ENCODE measurements at regions not wholly inside any gene's neighbourhood (a gene's known extent, or its start where the extent isn't known, plus 50 kb on each side); places are given as distances from the start of the nearest gene placed in this dataset.
"Not testable (repeated sequence)": the region's sequence is repeated elsewhere in the genome, so short reads cannot be mapped to it uniquely, and the experiment has no call there.

DNA sequence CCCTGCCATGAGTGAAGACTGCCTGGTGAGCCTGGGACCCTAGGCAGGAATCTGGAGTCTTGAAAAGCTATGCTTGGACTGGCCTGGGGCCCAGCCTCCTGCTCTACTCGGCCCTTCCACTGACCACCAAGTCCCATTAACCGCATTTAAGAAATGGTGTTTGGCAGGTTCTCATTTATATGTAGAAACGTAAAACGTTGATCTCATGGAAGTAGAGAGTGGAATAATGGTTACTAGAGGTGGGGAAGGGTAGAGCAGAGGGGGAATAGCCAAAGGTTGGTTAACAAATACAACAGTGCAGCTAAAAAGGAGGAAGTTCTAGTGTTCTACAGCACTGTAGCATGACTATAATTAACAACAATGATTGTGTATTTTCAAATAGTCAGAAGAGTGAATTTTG, 72.9 kb upstream of the EED start:
- H3K4me3 ChIP-seq (ENCODE audit: low read depth, low read length), result no peak overlapping the region
- H3K36me3 ChIP-seq (ENCODE audit: control insufficient read depth, insufficient read depth, low read length), result no peaks in the 10 kb centered on the region
- H3K27me3 ChIP-seq (ENCODE audit: control insufficient read depth, insufficient read depth, low read length), result no peaks in the 10 kb centered on the region
- 81% methylated on average over 4 of the region's 4 CpGs for WGBS (ENCODE audit: insufficient coverage)
- H3K4me1 ChIP-seq (ENCODE audit: control insufficient read depth, insufficient read depth, low read length), result peaks cover 11% of the 10 kb centered on the region
- DNase-seq (ENCODE audit: low read depth in 4 of 6, low spot score in 6 of 6), result no peak
- H3K9me3 ChIP-seq (ENCODE audit: control insufficient read depth, insufficient read depth, low read length), result no peaks in the 10 kb centered on the region
- no peak overlapping the region for H3K27ac ChIP-seq (ENCODE audit: low read depth, low read length)

DNA sequence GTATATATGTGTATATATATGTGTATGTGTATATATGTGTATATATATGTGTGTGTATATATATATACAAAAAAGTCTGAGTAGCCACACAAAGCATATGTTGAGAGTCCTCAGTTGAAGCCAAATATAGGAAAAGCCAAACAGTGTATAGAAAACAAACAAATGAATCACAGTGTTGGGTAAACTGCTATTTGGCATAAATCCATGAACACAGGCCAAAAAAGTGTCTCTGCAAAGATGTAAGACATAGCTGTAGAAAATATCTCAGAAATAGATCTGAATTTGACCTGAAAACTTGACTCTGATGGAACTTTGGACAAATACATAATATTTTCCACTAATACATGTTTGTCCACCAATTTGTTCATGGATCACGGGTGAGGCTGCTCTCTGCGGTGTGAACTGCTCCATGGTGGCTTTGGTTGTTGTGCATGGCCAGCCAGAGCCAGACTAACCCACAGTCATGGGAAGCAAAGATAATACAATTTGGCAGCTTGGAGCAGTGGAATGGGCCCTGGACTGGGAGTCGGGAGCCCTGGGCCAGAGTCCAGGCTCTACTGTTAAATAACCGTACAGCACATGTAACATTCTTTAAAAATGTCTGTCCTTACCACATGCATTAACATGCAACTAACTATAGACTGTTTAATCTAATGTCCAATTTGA, 76.9 kb upstream of the EED start:
- Histone ChIP-seq H3K9me3 (ENCODE audit: control insufficient read depth, insufficient read depth, low read length) (no peaks in the 10 kb centered on the region), H3K4me3 (ENCODE audit: low read depth, low read length) (no peak overlapping the region), H3K36me3 (ENCODE audit: control insufficient read depth, insufficient read depth, low read length) (no peaks in the 10 kb centered on the region), H3K27ac (ENCODE audit: low read depth, low read length) (no peak overlapping the region), H3K4me1 (ENCODE audit: control insufficient read depth, insufficient read depth, low read length) (no peaks in the 10 kb centered on the region), H3K27me3 (ENCODE audit: control insufficient read depth, insufficient read depth, low read length) (no peaks in the 10 kb centered on the region)
- WGBS (ENCODE audit: insufficient coverage), result 75% methylated on average over 3 of the region's 4 CpGs
- peak in 2 of 6 donors; percentile 37 to 60 for DNase-seq (ENCODE audit: low read depth in 4 of 6, low spot score in 6 of 6)

DNA sequence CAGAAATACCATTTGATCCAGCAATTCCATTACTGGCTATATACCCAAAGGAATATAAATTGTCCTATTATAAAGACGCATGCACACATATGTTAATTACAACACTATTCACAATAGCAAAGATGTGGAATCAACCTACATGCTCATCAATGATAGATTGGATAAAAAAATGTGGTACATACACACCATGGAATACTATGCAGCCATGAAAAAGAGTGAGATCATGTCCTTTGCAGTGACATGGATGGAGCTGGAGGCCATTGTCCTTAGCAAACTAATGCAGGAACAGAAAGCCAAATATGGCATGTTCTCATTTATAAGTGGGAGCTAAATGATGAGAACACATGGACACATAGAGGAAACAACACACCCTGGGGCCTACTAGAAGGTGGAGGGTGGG, 78.3 kb upstream of the EED start:
- H3K9me3 ChIP-seq (ENCODE audit: control insufficient read depth, insufficient read depth, low read length); DNase-seq (ENCODE audit: low read depth in 4 of 6, low spot score in 6 of 6); H3K4me3 ChIP-seq (ENCODE audit: low read depth, low read length); H3K27me3 ChIP-seq (ENCODE audit: control insufficient read depth, insufficient read depth, low read length); H3K36me3 ChIP-seq (ENCODE audit: control insufficient read depth, insufficient read depth, low read length); H3K4me1 ChIP-seq (ENCODE audit: control insufficient read depth, insufficient read depth, low read length); H3K27ac ChIP-seq (ENCODE audit: low read depth, low read length): not testable (repeated sequence)
- no CpG with 5 or more reads among the region's 1 CpG for WGBS (ENCODE audit: insufficient coverage)

DNA sequence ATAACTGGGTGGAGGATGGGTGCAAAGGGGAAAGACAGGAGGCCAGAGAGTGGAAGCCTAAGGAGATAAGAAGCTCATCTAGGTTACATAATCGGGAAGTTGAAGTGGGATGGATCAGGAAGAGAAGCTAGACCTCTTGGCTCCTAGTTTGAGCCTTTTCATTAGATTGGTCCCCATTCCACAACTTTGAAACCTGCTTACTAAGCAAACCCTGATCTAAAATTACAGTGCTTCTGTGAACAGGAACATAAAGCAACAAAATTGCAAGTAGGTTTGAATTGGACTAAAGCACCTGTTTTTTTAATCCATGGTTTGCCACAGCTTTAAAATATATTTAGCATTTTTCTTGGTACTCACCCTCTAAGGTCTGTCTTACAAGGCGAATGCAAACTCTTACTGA, 80.4 kb upstream of the EED start:
- WGBS (ENCODE audit: insufficient coverage), result no CpG with 5 or more reads among the region's 2 CpGs
- no peaks in the 10 kb centered on the region for H3K4me1 ChIP-seq (ENCODE audit: control insufficient read depth, insufficient read depth, low read length)
- no peak for DNase-seq (ENCODE audit: low read depth in 4 of 6, low spot score in 6 of 6)
- no peaks in the 10 kb centered on the region for H3K27me3 ChIP-seq (ENCODE audit: control insufficient read depth, insufficient read depth, low read length)
- H3K36me3 ChIP-seq (ENCODE audit: control insufficient read depth, insufficient read depth, low read length), result no peaks in the 10 kb centered on the region
- no peak overlapping the region for H3K27ac ChIP-seq (ENCODE audit: low read depth, low read length)
- H3K4me3 ChIP-seq (ENCODE audit: low read depth, low read length), result no peak overlapping the region
- no peaks in the 10 kb centered on the region for H3K9me3 ChIP-seq (ENCODE audit: control insufficient read depth, insufficient read depth, low read length)

DNA sequence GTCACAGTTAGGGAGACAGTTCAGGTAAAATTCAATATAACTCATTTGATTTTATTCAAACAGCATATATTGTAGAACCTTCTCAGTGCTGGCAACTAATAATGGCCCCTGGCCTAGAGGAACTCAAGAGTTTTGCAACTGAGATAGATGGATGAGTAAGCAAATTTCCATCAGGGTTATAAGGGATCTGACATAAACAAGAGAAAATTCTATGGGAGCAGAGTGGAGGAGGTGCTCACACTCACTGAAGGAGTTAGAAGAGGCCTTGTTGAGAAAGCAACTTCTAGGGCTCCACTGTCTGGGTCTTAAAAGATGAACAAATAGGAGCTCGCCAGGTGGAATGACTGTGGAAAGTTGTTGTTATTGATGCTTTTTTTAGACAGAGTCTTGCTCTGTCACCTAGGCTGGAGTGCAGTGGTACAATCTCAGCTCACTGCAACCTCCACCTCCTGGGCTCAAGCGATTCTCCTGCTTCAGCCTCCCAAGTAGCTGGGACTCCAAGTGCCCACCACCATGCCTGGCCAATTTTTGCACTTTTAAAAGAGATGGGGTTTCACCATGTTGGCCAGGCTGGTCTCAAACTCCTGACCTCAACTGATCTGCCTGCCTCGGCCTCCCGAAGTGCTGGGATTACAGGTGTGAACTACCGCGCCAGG, 81.2 kb upstream of the EED start:
- DNase-seq (ENCODE audit: low read depth in 4 of 6, low spot score in 6 of 6); H3K4me3 ChIP-seq (ENCODE audit: low read depth, low read length); H3K36me3 ChIP-seq (ENCODE audit: control insufficient read depth, insufficient read depth, low read length); H3K27ac ChIP-seq (ENCODE audit: low read depth, low read length); H3K27me3 ChIP-seq (ENCODE audit: control insufficient read depth, insufficient read depth, low read length); H3K4me1 ChIP-seq (ENCODE audit: control insufficient read depth, insufficient read depth, low read length); H3K9me3 ChIP-seq (ENCODE audit: control insufficient read depth, insufficient read depth, low read length): not testable (repeated sequence)
- WGBS (ENCODE audit: insufficient coverage), result 95% methylated on average over 5 of the region's 6 CpGs

DNA sequence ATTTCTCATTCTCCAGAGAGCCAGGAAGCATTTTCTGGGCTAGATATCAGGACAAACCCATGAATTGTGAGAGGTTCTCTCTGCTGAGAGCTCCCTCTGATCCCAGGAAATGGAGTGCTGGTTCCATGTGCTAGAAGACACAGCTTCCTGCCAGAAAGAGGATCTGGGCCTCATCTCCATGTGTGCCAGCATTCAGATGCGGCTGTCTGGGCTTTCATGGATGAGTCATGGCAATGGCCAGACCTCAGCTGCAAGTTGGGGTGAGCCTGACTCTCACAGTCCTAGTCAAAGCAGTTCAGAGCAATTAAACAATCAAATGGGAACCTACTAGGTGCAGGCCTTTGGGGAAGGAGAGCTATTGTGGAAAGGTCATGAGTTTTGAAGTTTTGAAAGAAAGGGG, 82.3 kb upstream of the EED start:
- Histone ChIP-seq H3K36me3 (ENCODE audit: control insufficient read depth, insufficient read depth, low read length) (no peaks in the 10 kb centered on the region), H3K4me3 (ENCODE audit: low read depth, low read length) (no peak overlapping the region), H3K27ac (ENCODE audit: low read depth, low read length) (no peak overlapping the region), H3K4me1 (ENCODE audit: control insufficient read depth, insufficient read depth, low read length) (no peaks in the 10 kb centered on the region), H3K9me3 (ENCODE audit: control insufficient read depth, insufficient read depth, low read length) (no peaks in the 10 kb centered on the region), H3K27me3 (ENCODE audit: control insufficient read depth, insufficient read depth, low read length) (no peaks in the 10 kb centered on the region)
- no peak for DNase-seq (ENCODE audit: low read depth in 4 of 6, low spot score in 6 of 6)
- WGBS (ENCODE audit: insufficient coverage), result 100% methylated on average over 1 of the region's 1 CpG

DNA sequence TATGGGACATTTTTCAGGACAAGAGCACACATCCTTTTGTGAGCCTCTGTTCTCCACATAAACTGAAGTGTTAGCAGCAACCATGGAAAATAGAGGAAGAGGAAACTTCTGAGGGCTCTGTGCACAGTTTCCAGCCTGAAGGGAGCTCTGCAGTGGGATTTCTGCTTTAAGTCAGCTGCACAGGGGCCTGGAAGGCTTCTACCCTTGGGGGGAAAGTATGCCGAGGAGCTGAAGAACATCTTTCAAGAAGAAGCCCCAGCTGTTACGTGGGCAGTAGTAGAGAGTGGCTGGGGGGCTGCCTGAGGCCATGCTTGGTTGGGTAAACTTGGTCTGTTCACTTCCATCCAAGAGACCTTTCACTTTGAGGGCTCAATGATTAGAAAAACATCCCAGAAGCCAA, 82.7 kb upstream of the EED start:
- Histone ChIP-seq H3K27me3 (ENCODE audit: control insufficient read depth, insufficient read depth, low read length) (no peaks in the 10 kb centered on the region), H3K9me3 (ENCODE audit: control insufficient read depth, insufficient read depth, low read length) (no peaks in the 10 kb centered on the region), H3K36me3 (ENCODE audit: control insufficient read depth, insufficient read depth, low read length) (no peaks in the 10 kb centered on the region), H3K4me1 (ENCODE audit: control insufficient read depth, insufficient read depth, low read length) (no peaks in the 10 kb centered on the region), H3K4me3 (ENCODE audit: low read depth, low read length) (no peak overlapping the region), H3K27ac (ENCODE audit: low read depth, low read length) (no peak overlapping the region)
- WGBS (ENCODE audit: insufficient coverage), result no CpG with 5 or more reads among the region's 2 CpGs
- no peak for DNase-seq (ENCODE audit: low read depth in 4 of 6, low spot score in 6 of 6)

DNA sequence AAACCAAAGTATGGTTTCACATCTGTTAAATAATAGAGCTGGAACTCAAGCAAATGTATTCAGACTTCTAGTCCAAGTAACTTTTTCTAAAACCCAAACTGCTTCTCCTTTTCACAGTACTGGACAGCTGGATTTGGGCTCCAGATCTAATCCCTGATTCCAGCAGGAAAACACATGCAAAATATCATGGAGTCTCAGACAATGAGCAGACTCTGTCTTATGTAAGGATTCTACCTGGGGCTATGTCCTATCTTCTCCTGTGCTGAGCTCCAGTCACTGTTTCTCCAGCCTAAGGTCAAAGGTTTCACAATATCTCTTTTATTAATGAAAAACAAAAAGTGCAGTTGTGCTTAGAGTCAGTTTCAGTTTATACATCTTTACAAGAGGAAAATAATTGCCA, 83.2 kb upstream of the EED start:
- Histone ChIP-seq H3K9me3 (ENCODE audit: control insufficient read depth, insufficient read depth, low read length) (no peaks in the 10 kb centered on the region), H3K4me3 (ENCODE audit: low read depth, low read length) (no peak overlapping the region), H3K36me3 (ENCODE audit: control insufficient read depth, insufficient read depth, low read length) (no peaks in the 10 kb centered on the region), H3K4me1 (ENCODE audit: control insufficient read depth, insufficient read depth, low read length) (no peaks in the 10 kb centered on the region), H3K27ac (ENCODE audit: low read depth, low read length) (no peak overlapping the region), H3K27me3 (ENCODE audit: control insufficient read depth, insufficient read depth, low read length) (no peaks in the 10 kb centered on the region)
- no peak for DNase-seq (ENCODE audit: low read depth in 4 of 6, low spot score in 6 of 6)

DNA sequence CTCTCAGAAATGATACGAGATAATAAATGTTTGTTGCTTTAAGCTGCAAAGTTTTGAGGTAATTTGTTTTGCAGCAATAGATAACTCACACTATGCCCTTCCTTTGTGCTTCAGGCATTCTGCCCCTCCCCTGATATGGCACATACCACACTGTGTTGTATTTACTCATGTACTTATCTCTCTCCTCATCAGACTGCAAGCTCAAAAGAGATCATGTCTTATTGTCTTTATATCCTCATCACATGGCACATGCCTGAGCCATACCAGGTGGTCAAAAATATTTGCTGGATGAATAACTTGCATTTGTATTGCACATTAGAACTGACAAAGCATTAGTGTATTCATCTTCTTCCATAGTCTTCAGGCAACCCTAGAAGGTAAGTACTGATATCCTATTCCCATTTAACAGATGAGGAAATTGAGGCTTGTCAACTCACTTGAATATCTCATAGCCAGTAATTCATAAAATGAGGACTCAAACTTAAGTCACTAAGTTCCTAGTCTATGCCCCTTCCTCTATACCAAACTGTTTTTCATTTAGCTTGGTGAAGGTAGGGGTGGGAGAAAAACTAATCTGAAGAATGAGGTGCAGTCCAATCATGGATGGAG, 83.9 kb upstream of the EED start:
- H3K4me3 ChIP-seq (ENCODE audit: low read depth, low read length), result no peak overlapping the region
- H3K27ac ChIP-seq (ENCODE audit: low read depth, low read length), result no peak overlapping the region

DNA sequence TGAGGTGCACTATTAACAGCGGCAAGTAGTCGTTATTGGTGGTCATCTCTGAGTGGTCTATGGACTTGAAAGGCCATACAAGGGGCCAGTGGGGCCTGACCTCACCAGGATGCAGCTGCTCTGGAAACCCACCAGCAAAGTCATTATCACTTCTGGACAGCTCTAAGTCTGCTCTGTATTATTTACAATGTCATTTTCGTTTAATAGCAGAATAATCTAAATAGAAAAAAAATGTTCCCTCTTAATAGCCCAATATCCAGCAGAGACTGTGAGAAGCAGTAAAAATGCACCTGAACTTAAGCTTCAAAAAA, 85.0 kb upstream of the EED start:
- Histone ChIP-seq H3K27ac (ENCODE audit: low read depth, low read length) (no peak overlapping the region), H3K36me3 (ENCODE audit: control insufficient read depth, insufficient read depth, low read length) (no peaks in the 10 kb centered on the region), H3K27me3 (ENCODE audit: control insufficient read depth, insufficient read depth, low read length) (no peaks in the 10 kb centered on the region), H3K4me1 (ENCODE audit: control insufficient read depth, insufficient read depth, low read length) (no peaks in the 10 kb centered on the region), H3K9me3 (ENCODE audit: control insufficient read depth, insufficient read depth, low read length) (no peaks in the 10 kb centered on the region), H3K4me3 (ENCODE audit: low read depth, low read length) (no peak overlapping the region)
- WGBS (ENCODE audit: insufficient coverage), result 79% methylated on average over 2 of the region's 3 CpGs
- DNase-seq (ENCODE audit: low read depth in 4 of 6, low spot score in 6 of 6), result no peak

More for the DNA sequence above, 83.9 kb upstream of the EED start:
- no CpG with 5 or more reads among the region's 1 CpG for WGBS (ENCODE audit: insufficient coverage)
- no peaks in the 10 kb centered on the region for H3K36me3 ChIP-seq (ENCODE audit: control insufficient read depth, insufficient read depth, low read length)
- no peak for DNase-seq (ENCODE audit: low read depth in 4 of 6, low spot score in 6 of 6)
- no peaks in the 10 kb centered on the region for H3K9me3 ChIP-seq (ENCODE audit: control insufficient read depth, insufficient read depth, low read length)
- no peaks in the 10 kb centered on the region for H3K4me1 ChIP-seq (ENCODE audit: control insufficient read depth, insufficient read depth, low read length)
- no peaks in the 10 kb centered on the region for H3K27me3 ChIP-seq (ENCODE audit: control insufficient read depth, insufficient read depth, low read length)

All from spinal cord (tissue), 9 donors.